ENCODE measurements at regions not wholly inside any gene's neighbourhood (a gene's known extent, or its start where the extent isn't known, plus 50 kb on each side); places are given as distances from the start of the nearest gene placed in this dataset.

DNA sequence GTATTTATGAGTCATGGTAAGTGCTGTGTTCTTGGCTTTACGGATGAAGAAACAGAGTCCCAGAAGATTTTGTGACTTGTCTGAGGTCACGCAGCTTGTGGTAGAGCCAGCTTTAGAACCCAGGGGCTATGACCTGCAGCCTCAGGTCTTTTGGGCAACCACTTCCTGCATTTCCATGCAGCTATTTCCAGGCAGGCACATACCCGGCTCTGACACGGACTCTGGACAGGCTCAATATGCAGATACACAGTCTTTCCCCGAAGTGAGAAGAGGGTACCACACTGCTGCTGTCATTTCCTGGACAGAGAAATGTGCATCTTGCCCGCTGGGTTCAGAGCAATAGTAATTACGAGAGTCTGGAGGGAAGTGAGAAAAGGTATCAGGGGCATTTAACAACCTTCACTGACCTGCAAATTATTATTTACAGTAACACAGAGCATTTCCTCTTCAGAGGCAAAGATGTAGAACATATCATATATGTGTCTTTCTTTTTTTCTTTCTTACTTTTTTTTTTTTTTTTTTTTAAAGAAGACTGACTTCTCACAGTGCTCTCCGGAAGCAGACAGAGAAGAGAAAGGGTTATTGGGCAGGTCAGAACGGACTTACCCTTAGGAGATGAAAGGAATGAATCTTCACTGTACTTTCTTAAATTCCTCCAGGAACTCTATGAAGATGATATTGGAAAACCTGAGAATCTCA lies 185.1 kb downstream of the CLIC5 start:
- FAIRE-seq (no peak), DNase-seq (no peak), ATAC-seq (peak in 2 of 4 donors; percentile 19 to 25)
- Histone ChIP-seq H3K4me1 (no peaks in the 10 kb centered on the region), H3K27me3 (no peaks in the 10 kb centered on the region), H3K4me3 (no peak overlapping the region), H3K27ac (no peak overlapping the region), H3K9me3 (no peaks in the 10 kb centered on the region), H3K36me3 (no peaks in the 10 kb centered on the region)
- intact Hi-C loops (cut with DNase I) = no loop called here
- WGBS, 2 donors = 52 to 53% methylated on average over 9 of the region's 9 CpGs
- TF ChIP-seq, protein P1, sequence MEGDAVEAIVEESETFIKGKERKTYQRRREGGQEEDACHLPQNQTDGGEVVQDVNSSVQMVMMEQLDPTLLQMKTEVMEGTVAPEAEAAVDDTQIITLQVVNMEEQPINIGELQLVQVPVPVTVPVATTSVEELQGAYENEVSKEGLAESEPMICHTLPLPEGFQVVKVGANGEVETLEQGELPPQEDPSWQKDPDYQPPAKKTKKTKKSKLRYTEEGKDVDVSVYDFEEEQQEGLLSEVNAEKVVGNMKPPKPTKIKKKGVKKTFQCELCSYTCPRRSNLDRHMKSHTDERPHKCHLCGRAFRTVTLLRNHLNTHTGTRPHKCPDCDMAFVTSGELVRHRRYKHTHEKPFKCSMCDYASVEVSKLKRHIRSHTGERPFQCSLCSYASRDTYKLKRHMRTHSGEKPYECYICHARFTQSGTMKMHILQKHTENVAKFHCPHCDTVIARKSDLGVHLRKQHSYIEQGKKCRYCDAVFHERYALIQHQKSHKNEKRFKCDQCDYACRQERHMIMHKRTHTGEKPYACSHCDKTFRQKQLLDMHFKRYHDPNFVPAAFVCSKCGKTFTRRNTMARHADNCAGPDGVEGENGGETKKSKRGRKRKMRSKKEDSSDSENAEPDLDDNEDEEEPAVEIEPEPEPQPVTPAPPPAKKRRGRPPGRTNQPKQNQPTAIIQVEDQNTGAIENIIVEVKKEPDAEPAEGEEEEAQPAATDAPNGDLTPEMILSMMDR (IDR thresholded peaks at IDR 0.05) = no peak

DNA sequence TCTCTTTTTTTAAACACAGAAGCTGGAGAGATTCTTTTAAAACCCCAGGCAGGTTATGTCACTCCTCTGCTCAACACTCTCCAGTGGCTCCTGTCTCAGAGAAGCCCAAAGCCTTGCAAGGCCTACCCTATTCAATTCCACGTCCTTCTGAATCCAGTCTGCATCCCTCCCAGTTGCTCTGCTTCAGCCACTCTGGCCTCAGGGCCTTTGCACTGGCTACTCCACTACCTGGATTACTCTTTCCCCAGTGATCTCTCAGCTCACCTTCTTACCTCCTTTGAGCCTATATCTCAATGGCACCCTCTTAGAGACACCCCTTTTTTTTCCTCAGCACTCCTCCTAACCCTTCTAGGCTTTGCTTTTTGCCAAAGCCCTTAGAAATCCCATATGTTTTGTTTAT lies 185.8 kb downstream of the CLIC5 start:
- TF ChIP-seq, protein P1 (IDR thresholded peaks at IDR 0.05) = no peak
- DNase-seq = no peak
- WGBS, 2 donors = 75 to 77% methylated on average over 1 of the region's 1 CpG
- no peak for ATAC-seq
- no peak for FAIRE-seq
- no peaks in the 10 kb centered on the region for H3K4me1 ChIP-seq
- H3K9me3 ChIP-seq = no peaks in the 10 kb centered on the region
- H3K36me3 ChIP-seq = no peaks in the 10 kb centered on the region
- no peaks in the 10 kb centered on the region for H3K27me3 ChIP-seq
- no peak overlapping the region for H3K27ac ChIP-seq
- H3K4me3 ChIP-seq = no peak overlapping the region
- intact Hi-C loops (cut with DNase I) = no loop called here

DNA sequence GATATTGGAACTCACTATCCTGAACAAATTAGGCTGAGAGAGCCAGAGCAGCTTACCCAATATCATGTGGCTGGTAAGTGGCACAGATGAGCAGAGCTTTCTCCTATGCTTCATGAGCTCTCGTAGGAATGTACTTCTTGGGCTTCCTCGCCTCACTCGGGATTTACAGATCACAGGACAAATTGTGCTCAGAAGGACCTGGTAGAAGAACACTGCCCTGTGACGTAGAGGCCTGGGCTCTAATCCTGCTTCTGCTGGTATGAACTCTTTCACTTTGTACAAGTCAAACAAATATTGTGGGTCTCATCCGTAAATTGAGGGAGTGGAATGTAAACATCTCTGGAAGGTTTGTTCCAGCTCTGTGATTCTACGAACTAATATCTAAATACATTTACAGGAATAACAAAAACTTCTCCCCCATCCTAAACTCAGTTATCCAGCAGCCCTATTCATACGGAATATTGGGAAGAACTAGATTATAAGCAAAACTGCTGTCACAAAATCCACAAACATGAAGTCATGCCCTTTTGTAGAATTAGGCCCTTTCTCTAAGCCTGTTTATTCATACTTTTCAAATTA lies 187.6 kb downstream of the CLIC5 start:
- H3K27me3 ChIP-seq = no peaks in the 10 kb centered on the region
- H3K9me3 ChIP-seq = no peaks in the 10 kb centered on the region
- H3K4me3 ChIP-seq = no peak overlapping the region
- WGBS, 2 donors = 81 to 83% methylated on average over 7 of the region's 7 CpGs
- no peak for DNase-seq
- no peak for FAIRE-seq
- H3K4me1 ChIP-seq = no peaks in the 10 kb centered on the region
- intact Hi-C loops (cut with DNase I) = no loop called here
- H3K27ac ChIP-seq = no peak overlapping the region
- TF ChIP-seq, protein P1 (IDR thresholded peaks at IDR 0.05) = no peak
- ATAC-seq = no peak
- no peaks in the 10 kb centered on the region for H3K36me3 ChIP-seq

DNA sequence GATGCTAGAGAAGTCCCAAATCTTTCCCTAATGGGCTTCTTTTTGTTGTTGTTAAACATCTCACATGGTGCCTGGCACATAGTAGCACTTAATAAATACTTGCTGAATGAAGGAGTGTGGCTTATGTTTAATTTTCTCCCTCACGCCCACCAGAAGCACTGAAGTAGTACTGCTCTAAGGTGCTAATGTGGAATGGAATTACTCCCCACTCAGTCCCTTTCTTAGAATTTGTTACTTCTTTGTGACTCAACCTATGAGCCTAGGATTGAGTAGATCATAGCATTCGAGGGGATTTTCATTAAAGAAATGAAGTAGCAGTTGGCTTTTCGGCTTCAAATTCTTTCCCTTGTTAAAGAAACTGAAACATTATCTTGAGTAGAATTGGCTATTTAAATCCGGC lies 192.8 kb downstream of the CLIC5 start:
- TF ChIP-seq, protein P1 (IDR thresholded peaks at IDR 0.05) = no peak
- Histone ChIP-seq H3K4me3 (no peak overlapping the region), H3K36me3 (no peaks in the 10 kb centered on the region), H3K27ac (no peak overlapping the region), H3K4me1 (no peaks in the 10 kb centered on the region), H3K9me3 (no peaks in the 10 kb centered on the region), H3K27me3 (no peaks in the 10 kb centered on the region)
- intact Hi-C loops (cut with DNase I) = no loop called here
- no peak for ATAC-seq
- no peak for FAIRE-seq
- no peak for DNase-seq
- WGBS, 2 donors = 66 to 74% methylated on average over 4 of the region's 4 CpGs

DNA sequence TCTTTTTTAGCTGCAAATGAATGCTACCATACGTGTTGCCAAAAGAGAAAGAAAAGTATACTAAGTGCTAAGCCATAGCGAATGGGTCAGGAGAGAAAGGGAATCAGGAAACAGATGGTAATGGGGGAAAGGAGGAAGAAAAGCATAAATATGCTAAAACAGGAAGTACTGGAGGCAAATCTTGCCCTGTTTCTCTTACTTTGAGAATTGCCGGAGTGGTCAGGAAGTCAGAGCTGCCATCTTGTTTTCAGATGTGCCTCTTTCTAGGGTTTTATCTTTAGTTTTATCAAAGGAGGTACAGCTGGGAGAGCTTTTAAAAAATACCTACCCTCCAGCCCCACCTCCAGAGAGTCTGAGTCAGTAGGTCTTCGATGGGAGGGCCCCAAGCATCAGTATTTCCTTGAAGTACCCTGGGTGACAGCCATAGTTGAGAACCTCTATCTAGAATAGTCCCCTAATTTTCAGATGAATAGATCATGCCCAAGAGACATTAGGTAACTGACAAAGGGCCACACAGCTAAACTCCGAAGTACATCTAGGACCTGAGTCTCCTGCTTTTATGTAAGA lies 193.3 kb downstream of the CLIC5 start:
- no peak overlapping the region for H3K27ac ChIP-seq
- H3K27me3 ChIP-seq = no peaks in the 10 kb centered on the region
- H3K36me3 ChIP-seq = no peaks in the 10 kb centered on the region
- H3K9me3 ChIP-seq = no peaks in the 10 kb centered on the region
- ATAC-seq (no peak), DNase-seq (no peak), FAIRE-seq (no peak)
- 69 to 73% methylated on average over 5 of the region's 5 CpGs for WGBS, 2 donors
- no peaks in the 10 kb centered on the region for H3K4me1 ChIP-seq
- H3K4me3 ChIP-seq = no peak overlapping the region
- TF ChIP-seq, protein P1 (IDR thresholded peaks at IDR 0.05) = no peak
- intact Hi-C loops (cut with DNase I) = no loop called here

Data from pancreas (tissue), 10 donors.